Stimulated activated CD8-positive, alpha-beta memory T cell treated with anti-CD3 and anti-CD28 coated beads, Interleukin-15, amount 100 ng/mL, for 24 hours (primary cell): ENCODE measurements at regions not wholly inside any gene's neighbourhood (a gene's known extent, or its start where the extent isn't known, plus 50 kb on each side); places are given as distances from the start of the nearest gene placed in this dataset.
"Not testable (repeated sequence)": the region's sequence is repeated elsewhere in the genome, so short reads cannot be mapped to it uniquely, and the experiment has no call there.

Experiments used
- DNase-seq: peaks from one replicate; pipeline ENCODE4 v3.0.0-alpha.2; 2020; ENCODE audit warnings: low read depth

- no peak for DNase-seq
Observed at GRCh38 chr9:100813871-100814270, 214.7 kb upstream of the PLPPR1 start.

GRCh38 chr9:100819980-100820379 lies 208.5 kb upstream of the PLPPR1 start:
- DNase-seq, result no peak

GRCh38 chr9:100833035-100833434 lies 195.5 kb upstream of the PLPPR1 start:
- not testable (repeated sequence) for DNase-seq

- no peak for DNase-seq
Observed at GRCh38 chr9:100838857-100839256, 189.7 kb upstream of the PLPPR1 start.

- no peak for DNase-seq
Observed at GRCh38 chr9:100848726-100849125, 179.8 kb upstream of the PLPPR1 start.

GRCh38 chr9:100852088-100852487 lies 176.4 kb upstream of the PLPPR1 start:
- DNase-seq, result no peak

GRCh38 chr9:100856238-100856637 lies 172.3 kb upstream of the PLPPR1 start:
- no peak for DNase-seq

GRCh38 chr9:100865111-100865510 lies 163.4 kb upstream of the PLPPR1 start:
- no peak for DNase-seq

- no peak for DNase-seq
Observed at GRCh38 chr9:100865648-100866047, 162.9 kb upstream of the PLPPR1 start.

- DNase-seq, result no peak
Observed at GRCh38 chr9:100869326-100869725, 159.2 kb upstream of the PLPPR1 start.

- no peak for DNase-seq
Observed at GRCh38 chr9:100879884-100880283, 148.6 kb upstream of the PLPPR1 start.

GRCh38 chr9:100880284-100880683 lies 148.2 kb upstream of the PLPPR1 start:
- no peak for DNase-seq

GRCh38 chr9:100884518-100884917 lies 144.0 kb upstream of the PLPPR1 start:
- DNase-seq, result no peak

GRCh38 chr9:100890321-100890720 lies 138.2 kb upstream of the PLPPR1 start:
- DNase-seq, result no peak

GRCh38 chr9:100911273-100911672 lies 117.3 kb upstream of the PLPPR1 start:
- DNase-seq, result no peak

- DNase-seq, result no peak
Observed at GRCh38 chr9:100913257-100913656, 115.3 kb upstream of the PLPPR1 start.

- no peak for DNase-seq
Observed at GRCh38 chr9:100914266-100914665, 114.3 kb upstream of the PLPPR1 start.

GRCh38 chr9:100919506-100919905 lies 109.0 kb upstream of the PLPPR1 start:
- DNase-seq, result no peak

- no peak for DNase-seq
Observed at GRCh38 chr9:100926366-100926765, 102.2 kb upstream of the PLPPR1 start.

- no peak for DNase-seq
Observed at GRCh38 chr9:100927763-100928162, 100.8 kb upstream of the PLPPR1 start.

- no peak for DNase-seq
Observed at GRCh38 chr9:100933656-100934055, 94.9 kb upstream of the PLPPR1 start.

- DNase-seq, result no peak
Observed at GRCh38 chr9:100937382-100937781, 91.1 kb upstream of the PLPPR1 start.

GRCh38 chr9:100938507-100938906 lies 90.0 kb upstream of the PLPPR1 start:
- no peak for DNase-seq

- no peak for DNase-seq
Observed at GRCh38 chr9:100939636-100940035, 88.9 kb upstream of the PLPPR1 start.

- DNase-seq, result no peak
Observed at GRCh38 chr9:100959226-100959625, 69.3 kb upstream of the PLPPR1 start.
